ENCODE measurements at regions not wholly inside any gene's neighbourhood (a gene's known extent, or its start where the extent isn't known, plus 50 kb on each side); places are given as distances from the start of the nearest gene placed in this dataset.

DNA sequence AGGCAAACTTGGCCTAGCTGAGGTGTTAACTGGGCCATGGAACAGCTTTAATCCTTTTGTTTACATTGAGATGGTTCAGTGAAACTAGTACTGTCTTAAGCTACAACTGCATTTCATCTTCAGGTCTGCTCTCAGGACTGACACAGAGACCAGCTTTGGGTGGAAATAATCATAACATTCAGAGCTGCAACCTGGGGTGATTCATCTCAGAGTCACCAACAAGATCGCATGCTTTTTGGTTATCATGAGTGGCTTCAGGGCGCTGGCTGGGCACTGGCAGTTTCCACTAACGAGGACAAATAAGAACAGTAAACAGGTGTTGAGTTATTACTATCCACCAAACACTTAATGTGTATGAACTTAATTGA lies 60.9 kb upstream of the PAX6 start:
- FAIRE-seq: no peak
- no peak for TF ChIP-seq CTCF (IDR thresholded peaks at IDR 0.05; ENCODE audit: insufficient read depth, low read length, severe bottlenecking)
- no peak overlapping the region for H3K4me3 ChIP-seq (ENCODE audit: low read depth, low read length)
- H3K36me3 ChIP-seq (ENCODE audit: control insufficient read depth, insufficient read depth, low read length): no peaks in the 10 kb centered on the region
- DNase-seq (ENCODE audit: low read depth): peak; percentile 50
- H3K27me3 ChIP-seq (ENCODE audit: control insufficient read depth, insufficient read depth, low read length): peaks cover 3% of the 10 kb centered on the region

DNA sequence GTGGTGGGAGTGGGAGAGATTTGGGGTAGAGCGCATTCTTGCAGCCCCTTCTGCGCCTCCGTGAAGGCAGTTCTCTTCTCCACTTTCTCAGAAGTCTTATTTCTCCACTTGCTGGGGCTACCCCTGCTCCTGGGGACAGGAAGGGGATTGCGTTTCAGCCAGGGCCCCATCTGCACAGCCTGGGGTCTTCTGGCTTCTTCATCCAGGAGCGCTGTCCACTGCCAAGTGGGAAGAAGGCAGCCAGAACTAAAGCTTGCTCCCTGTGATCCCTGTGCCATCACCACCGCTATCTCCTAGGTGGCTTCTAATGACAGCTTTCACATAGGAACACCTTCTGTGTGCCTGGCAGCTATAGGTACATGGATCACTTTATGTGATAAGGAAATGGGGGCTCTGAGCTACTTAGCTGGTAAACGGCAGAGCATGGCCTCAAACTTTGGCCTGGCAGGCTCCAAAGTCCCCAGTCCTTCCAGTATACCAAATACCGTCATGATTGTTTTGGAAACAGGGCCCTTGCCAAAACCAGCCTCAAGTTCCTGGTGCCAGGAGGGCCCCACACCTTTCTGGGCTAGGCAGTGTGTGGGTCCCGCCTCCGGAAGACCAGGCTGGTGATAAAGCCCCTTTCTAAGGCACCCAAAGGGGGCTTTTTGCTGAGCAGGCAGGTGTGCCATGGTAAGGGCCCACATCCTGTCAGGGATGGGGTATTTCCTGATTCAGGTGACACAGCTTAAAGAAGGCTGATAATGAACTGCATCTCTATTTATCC lies 60.4 kb upstream of the PAX6 start:
- TF ChIP-seq CTCF (IDR thresholded peaks at IDR 0.05; ENCODE audit: insufficient read depth, low read length, severe bottlenecking): no peak
- FAIRE-seq (no peak), DNase-seq (ENCODE audit: low read depth) (no peak)
- Histone ChIP-seq H3K36me3 (ENCODE audit: control insufficient read depth, insufficient read depth, low read length) (no peaks in the 10 kb centered on the region), H3K4me3 (ENCODE audit: low read depth, low read length) (no peak overlapping the region), H3K27me3 (ENCODE audit: control insufficient read depth, insufficient read depth, low read length) (peaks cover 3% of the 10 kb centered on the region)

DNA sequence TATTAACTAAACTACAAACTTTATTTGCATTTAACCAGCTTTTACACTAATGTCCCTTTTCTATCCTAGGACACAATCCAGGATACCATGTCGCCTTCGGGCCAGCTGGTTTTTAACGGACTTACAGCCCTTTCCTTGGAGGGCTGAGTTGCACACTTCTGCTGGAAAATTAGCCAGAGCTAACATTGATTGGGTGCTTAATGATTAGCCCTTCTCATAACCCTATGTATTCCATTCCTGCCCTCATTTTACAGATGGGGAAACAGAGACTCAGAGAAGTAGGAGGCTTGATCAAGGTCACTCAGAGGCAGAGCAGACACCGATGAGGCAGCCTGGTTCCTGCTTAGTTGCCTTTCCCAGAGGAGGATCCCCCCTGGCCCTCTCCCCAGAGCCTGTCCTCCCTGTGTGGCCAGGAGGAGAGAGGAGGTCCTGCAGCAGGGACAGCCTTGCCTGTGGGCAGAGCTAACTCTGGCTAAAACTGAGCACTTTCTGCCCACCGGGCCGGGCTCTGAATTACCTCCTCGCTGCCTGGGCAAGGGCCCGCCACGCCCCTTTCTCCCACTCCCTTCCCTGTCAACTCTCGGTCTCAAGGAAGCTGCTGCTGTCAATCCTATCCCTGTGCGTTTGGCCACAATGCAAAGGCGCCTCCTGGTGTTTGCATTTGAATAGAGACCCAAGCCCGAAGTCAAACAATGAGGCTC lies 59.6 kb upstream of the PAX6 start:
- DNase-seq (ENCODE audit: low read depth) (peak; percentile 38), FAIRE-seq (no peak)
- Histone ChIP-seq H3K4me3 (ENCODE audit: low read depth, low read length) (no peak overlapping the region), H3K27me3 (ENCODE audit: control insufficient read depth, insufficient read depth, low read length) (peaks cover 3% of the 10 kb centered on the region), H3K36me3 (ENCODE audit: control insufficient read depth, insufficient read depth, low read length) (no peaks in the 10 kb centered on the region)
- peak; percentile 83 for TF ChIP-seq CTCF (IDR thresholded peaks at IDR 0.05; ENCODE audit: insufficient read depth, low read length, severe bottlenecking)

GRCh38 chr11:31869986-31870385 lies 58.9 kb upstream of the PAX6 start:
- peaks cover 3% of the 10 kb centered on the region for H3K27me3 ChIP-seq (ENCODE audit: control insufficient read depth, insufficient read depth, low read length)
- FAIRE-seq (no peak), DNase-seq (ENCODE audit: low read depth) (no peak)
- no peak for TF ChIP-seq CTCF (IDR thresholded peaks at IDR 0.05; ENCODE audit: insufficient read depth, low read length, severe bottlenecking)
- H3K4me3 ChIP-seq (ENCODE audit: low read depth, low read length): no peak overlapping the region
- H3K36me3 ChIP-seq (ENCODE audit: control insufficient read depth, insufficient read depth, low read length): no peaks in the 10 kb centered on the region

DNA sequence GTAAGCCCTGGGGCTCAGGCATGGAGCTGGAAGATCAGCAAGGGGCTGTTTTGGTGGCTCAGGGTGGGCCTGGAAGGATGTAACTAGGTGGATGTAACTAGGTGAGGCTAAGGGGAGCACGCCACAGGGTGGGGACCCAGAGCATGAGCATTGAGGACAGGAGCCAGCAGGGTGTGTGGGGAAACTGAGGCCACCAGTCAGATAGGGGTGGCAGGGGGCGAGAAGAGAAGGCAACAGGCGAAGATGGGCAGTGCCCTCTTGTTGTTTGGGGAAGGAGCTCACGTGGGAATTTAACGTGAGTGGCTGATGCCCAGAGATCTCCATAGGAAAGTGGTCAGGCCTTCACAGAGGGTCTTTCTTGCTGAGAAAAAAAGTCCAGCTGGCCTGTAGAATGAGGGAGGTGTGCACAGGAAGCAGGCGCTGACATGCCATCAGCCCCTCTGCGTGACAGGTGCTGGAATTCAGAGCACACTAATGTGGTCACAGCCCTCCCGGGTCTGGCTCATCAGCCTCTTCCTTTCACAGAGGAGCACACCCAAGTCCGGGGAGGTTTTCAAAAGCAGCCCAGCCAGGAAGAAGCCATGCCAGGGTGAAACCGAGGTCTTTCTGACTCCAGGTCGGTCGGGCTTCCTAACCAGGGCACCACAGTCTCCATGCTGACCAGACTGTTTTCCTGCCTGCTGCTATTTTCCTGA lies 54.6 kb upstream of the PAX6 start:
- FAIRE-seq (no peak), DNase-seq (ENCODE audit: low read depth) (no peak)
- TF ChIP-seq CTCF (IDR thresholded peaks at IDR 0.05; ENCODE audit: insufficient read depth, low read length, severe bottlenecking): no peak
- H3K36me3 ChIP-seq (ENCODE audit: control insufficient read depth, insufficient read depth, low read length): no peaks in the 10 kb centered on the region
- H3K4me3 ChIP-seq (ENCODE audit: low read depth, low read length): no peak overlapping the region
- H3K27me3 ChIP-seq (ENCODE audit: control insufficient read depth, insufficient read depth, low read length): no peaks in the 10 kb centered on the region
